Left lung (tissue), 4 donors: ENCODE measurements at regions not wholly inside any gene's neighbourhood (a gene's known extent, or its start where the extent isn't known, plus 50 kb on each side); places are given as distances from the start of the nearest gene placed in this dataset.

ENCODE experiments used
- ATAC-seq: fragments of 200-7000 bp; cut with Tn5 transposase; one replicate; pipeline ENCODE4 v1.9.1; 2020; ENCODE audit warnings: moderate library complexity
- DNase-seq, 4 donors: peaks; one replicate each; pipeline ENCODE4 v3.0.0-alpha.2; 2013 to 2020
- H3K27ac ChIP-seq, 2 donors: fragments of 200-600 bp; sonication (generic) in 1 of 2; one replicate each; pipeline versions ENCODE4 v1.5.0 to v1.8.0; 2020 to 2021
- H3K27me3 ChIP-seq, 2 donors: fragments of 200-600 bp; sonication (generic) in 1 of 2; one replicate each; pipeline versions ENCODE4 v1.5.0 to v1.8.0; 2020 to 2021
- H3K36me3 ChIP-seq, 2 donors: fragments of 200-600 bp; sonication (generic) in 1 of 2; one replicate each; pipeline versions ENCODE4 v1.5.0 to v1.8.0; 2020 to 2021
- H3K4me1 ChIP-seq, 2 donors: fragments of 200-600 bp; one replicate each; pipeline ENCODE4 v1.8.0; 2021
- H3K4me3 ChIP-seq, 2 donors: fragments of 200-600 bp; sonication (generic) in 1 of 2; one replicate each; pipeline versions ENCODE4 v1.5.0 to v1.8.0; 2020 to 2021; ENCODE audit warnings: mild to moderate bottlenecking in 1 of 2
- H3K9me3 ChIP-seq, 2 donors: fragments of 200-600 bp; sonication (generic) in 1 of 2; one replicate each; pipeline versions ENCODE4 v1.5.0 to v1.8.0; 2020 to 2021
- CTCF ChIP-seq, 2 donors: fragments of 200-600 bp; sonication (generic) in 1 of 2; IDR thresholded peaks; one replicate each; pipeline versions ENCODE4 v1.5.0 to v1.8.0; 2021; ENCODE audit warnings: antibody characterized with exemption in 2 of 2
- intact Hi-C, 2 donors: fragments of 100-400 bp; cut with DNase I; formaldehyde crosslinking; loops; one replicate each; pipeline versions ENCODE4 v1.11.2 to v1.14.2; 2022
- donor health status: DM: no; HTN: yes; CAD: no.
- donor health status: DM: no; HTN: no; CAD: no.

GRCh38 chr1:37233606-37234005 lies 199.3 kb upstream of the GRIK3 start:
- intact Hi-C loops, result no loop called here
- Histone ChIP-seq H3K9me3 (peaks cover 0 to 11% of the 10 kb centered on the region in 2 donors), H3K27me3 (peaks cover 0 to 34% of the 10 kb centered on the region in 2 donors), H3K27ac (no peak overlapping the region), H3K4me1 (no peaks in the 10 kb centered on the region), H3K4me3 (no peak overlapping the region), H3K36me3 (no peaks in the 10 kb centered on the region)
- TF ChIP-seq CTCF (IDR thresholded peaks at IDR 0.05), result no peak
- DNase-seq (no peak), ATAC-seq (no peak)

- Histone ChIP-seq H3K36me3 (no peaks in the 10 kb centered on the region), H3K9me3 (peaks cover 0 to 11% of the 10 kb centered on the region in 2 donors), H3K4me1 (no peaks in the 10 kb centered on the region), H3K27me3 (peaks cover 0 to 48% of the 10 kb centered on the region in 2 donors), H3K27ac (no peak overlapping the region), H3K4me3 (no peak overlapping the region)
- no peak for TF ChIP-seq CTCF (IDR thresholded peaks at IDR 0.05)
- DNase-seq (no peak), ATAC-seq (no peak)
- intact Hi-C loops, result no loop called here
These were observed 200.7 kb upstream of the GRIK3 start for GRCh38 chr1:37234941-37235418.

- intact Hi-C loops, result no loop called here
- Histone ChIP-seq H3K4me1 (no peaks in the 10 kb centered on the region), H3K9me3 (no peaks in the 10 kb centered on the region), H3K36me3 (no peaks in the 10 kb centered on the region), H3K4me3 (no peak overlapping the region), H3K27ac (no peak overlapping the region), H3K27me3 (peaks cover 0 to 71% of the 10 kb centered on the region in 2 donors)
- ATAC-seq (no peak), DNase-seq (no peak)
- TF ChIP-seq CTCF (IDR thresholded peaks at IDR 0.05), result no peak
These were observed 203.6 kb upstream of the GRIK3 start for GRCh38 chr1:37237948-37238347.

- Histone ChIP-seq H3K4me1 (no peaks in the 10 kb centered on the region), H3K9me3 (no peaks in the 10 kb centered on the region), H3K27me3 (peaks cover 0 to 75% of the 10 kb centered on the region in 2 donors), H3K4me3 (no peak overlapping the region), H3K27ac (no peak overlapping the region), H3K36me3 (no peaks in the 10 kb centered on the region)
- ATAC-seq (no peak), DNase-seq (no peak)
- intact Hi-C loops, result no loop called here
- no peak for TF ChIP-seq CTCF (IDR thresholded peaks at IDR 0.05)
These were observed 204.3 kb upstream of the GRIK3 start for GRCh38 chr1:37238364-37239224.

- no peaks in the 10 kb centered on the region for H3K9me3 ChIP-seq
- H3K4me1 ChIP-seq, result no peaks in the 10 kb centered on the region
- no peak overlapping the region for H3K27ac ChIP-seq
- H3K4me3 ChIP-seq, result no peak overlapping the region
- intact Hi-C loops, result no loop called here
- TF ChIP-seq CTCF (IDR thresholded peaks at IDR 0.05), result no peak
- DNase-seq, result no peak
- no peaks in the 10 kb centered on the region for H3K36me3 ChIP-seq
- peaks cover 0 to 70% of the 10 kb centered on the region in 2 donors for H3K27me3 ChIP-seq
- no peak for ATAC-seq
These were observed 205.0 kb upstream of the GRIK3 start for GRCh38 chr1:37239225-37239740.
